SK-N-SH treated with all-trans-retinoic acid at 6 μM for 48 hours (cell line): ENCODE measurements at regions not wholly inside any gene's neighbourhood (a gene's known extent, or its start where the extent isn't known, plus 50 kb on each side); places are given as distances from the start of the nearest gene placed in this dataset.

Source experiments
- ATAC-seq: fragments of 200-7000 bp; cut with Tn5 transposase; 3 replicates; pipeline ENCODE4 v1.9.1; 2020; ENCODE audit warnings: mild to moderate bottlenecking, moderate library complexity
- BACH2 ChIP-seq: fragments of 250-450 bp; sonication (Bioruptor Pico); IDR thresholded peaks from 2 replicates; pipeline ENCODE4 v1.9.0; 2021; ENCODE audit warnings: mild to moderate bottlenecking, borderline replicate concordance
- CSDC2 ChIP-seq: fragments of 250-450 bp; sonication (Bioruptor Pico); IDR thresholded peaks from 2 replicates; pipeline ENCODE4 v1.5.0; 2020; ENCODE audit warnings: mild to moderate bottlenecking, moderate library complexity
- ESRRG ChIP-seq: fragments of 250-450 bp; sonication (Bioruptor Pico); IDR thresholded peaks from 2 replicates; pipeline ENCODE4 v1.6.1; 2021; ENCODE audit warnings: mild to moderate bottlenecking
- GLIS3 ChIP-seq: fragments of 250-450 bp; sonication (Bioruptor Pico); IDR thresholded peaks from 2 replicates; pipeline ENCODE4 v1.5.0; 2020; ENCODE audit warnings: mild to moderate bottlenecking, moderate library complexity
- ISL1 ChIP-seq: fragments of 250-450 bp; sonication (Bioruptor Pico); IDR thresholded peaks from 2 replicates; pipeline ENCODE4 v2.1.2; 2022; ENCODE audit warnings: mild to moderate bottlenecking, moderate library complexity
- OSR1 ChIP-seq: fragments of 250-450 bp; sonication (Bioruptor Pico); IDR thresholded peaks from 2 replicates; pipeline ENCODE4 v1.8.0; 2022; ENCODE audit warnings: moderate library complexity, mild to moderate bottlenecking, inconsistent platforms
- PPARA ChIP-seq: fragments of 250-450 bp; sonication (Bioruptor Pico); IDR thresholded peaks from 2 replicates; pipeline ENCODE4 v1.5.0; 2020; ENCODE audit warnings: mild to moderate bottlenecking, borderline replicate concordance
- RARB ChIP-seq: fragments of 250-450 bp; sonication (Bioruptor Pico); IDR thresholded peaks from 2 replicates; pipeline ENCODE4 v1.8.0; 2021; ENCODE audit warnings: mild to moderate bottlenecking, moderate library complexity
- SNAI2 ChIP-seq: fragments of 250-450 bp; sonication (Bioruptor Pico); IDR thresholded peaks from 2 replicates; pipeline ENCODE4 v1.5.0; 2020; ENCODE audit warnings: mild to moderate bottlenecking, moderate library complexity
- TCF4 ChIP-seq: fragments of 250-450 bp; sonication (Bioruptor Pico); IDR thresholded peaks from 2 replicates; pipeline ENCODE4 v1.8.0; 2021; ENCODE audit warnings: mild to moderate bottlenecking, moderate library complexity, borderline replicate concordance
- TOX ChIP-seq: fragments of 250-450 bp; sonication (Bioruptor Pico); IDR thresholded peaks from 2 replicates; pipeline ENCODE4 v1.8.0; 2021; ENCODE audit warnings: mild to moderate bottlenecking, moderate library complexity, borderline replicate concordance
- ZC3H10 ChIP-seq: fragments of 250-450 bp; sonication (Bioruptor Pico); IDR thresholded peaks from 2 replicates; pipeline ENCODE4 v1.5.1; 2021; ENCODE audit warnings: mild to moderate bottlenecking, moderate library complexity
- ZFP3 ChIP-seq: fragments of 250-450 bp; sonication (Bioruptor Pico); IDR thresholded peaks from 2 replicates; pipeline ENCODE4 v1.5.0; 2020; ENCODE audit warnings: mild to moderate bottlenecking, moderate library complexity
- ZFP30 ChIP-seq: fragments of 450-650 bp; formaldehyde crosslinking; IDR thresholded peaks from 2 replicates; pipeline ENCODE4 v1.5.0; 2022; ENCODE audit warnings: mild to moderate bottlenecking, moderate library complexity
- ZNF565 ChIP-seq: fragments of 450-650 bp; formaldehyde crosslinking; conservative IDR thresholded peaks from 2 replicates; pipeline ENCODE4 v1.5.0; 2020; ENCODE audit warnings: low read depth, mild to moderate bottlenecking, moderate library complexity
- ZNF70 ChIP-seq: fragments of 450-650 bp; formaldehyde crosslinking; IDR thresholded peaks from 2 replicates; pipeline ENCODE4 v1.5.0; 2020; ENCODE audit warnings: mild to moderate bottlenecking, moderate library complexity
- ZNF8 ChIP-seq: fragments of 450-650 bp; formaldehyde crosslinking; IDR thresholded peaks from 2 replicates; pipeline ENCODE4 v1.5.0; 2020; ENCODE audit warnings: mild to moderate bottlenecking, moderate library complexity
- TF ChIP-seq, protein P1 (sequence below): fragments of 250-450 bp; sonication (Bioruptor Pico); IDR thresholded peaks from 2 replicates; pipeline ENCODE4 v1.5.1; 2020; ENCODE audit warnings: low read depth, mild to moderate bottlenecking, moderate library complexity
- TF ChIP-seq, protein P2 (sequence below): fragments of 250-450 bp; sonication (Bioruptor Pico); IDR thresholded peaks from 2 replicates; pipeline ENCODE4 v1.8.0; 2020; ENCODE audit warnings: mild to moderate bottlenecking, moderate library complexity, borderline replicate concordance
- TF ChIP-seq, protein P3 (sequence below): fragments of 250-450 bp; sonication (Bioruptor Pico); IDR thresholded peaks from 2 replicates; pipeline ENCODE4 v1.8.0; 2021; ENCODE audit warnings: low read depth, mild to moderate bottlenecking, moderate library complexity, borderline replicate concordance
- TF ChIP-seq, protein P4 (sequence below): fragments of 250-450 bp; sonication (Bioruptor Pico); IDR thresholded peaks from 2 replicates; pipeline ENCODE4 v1.5.0; 2020; ENCODE audit warnings: mild to moderate bottlenecking, moderate library complexity

DNA sequence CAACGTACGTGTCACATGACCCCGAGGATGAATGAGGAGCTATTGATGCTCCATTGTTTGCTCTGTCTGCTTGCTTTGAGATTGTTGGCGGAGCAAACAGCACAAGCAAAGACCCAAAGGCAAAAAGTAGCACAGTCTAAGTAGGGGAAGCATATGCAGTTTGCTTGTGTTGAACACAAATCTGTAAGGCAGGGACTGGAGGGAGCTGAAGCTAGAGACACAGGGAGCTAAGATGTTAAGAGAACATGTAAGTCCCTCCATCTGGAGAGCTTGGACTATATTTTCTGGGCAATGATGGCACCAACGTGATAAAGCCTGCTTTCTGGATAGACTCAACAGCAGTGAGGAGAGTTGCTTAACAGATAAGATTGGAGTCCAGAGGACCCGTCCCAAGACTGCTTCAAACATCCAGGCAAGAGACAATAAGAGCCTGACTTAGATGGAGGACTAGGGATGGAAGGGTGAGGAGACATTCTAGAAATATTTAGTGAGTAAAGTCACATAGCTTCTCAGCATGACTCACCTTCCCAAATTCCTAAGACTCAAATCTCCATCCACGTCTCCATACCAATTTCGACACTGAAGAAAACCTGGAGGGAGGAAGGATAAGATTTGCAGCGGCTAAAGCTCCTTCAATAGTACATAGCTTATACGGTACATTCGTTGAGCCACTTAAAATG lies 88.1 kb upstream of the KLF7 start:
- peak; percentile 46 for ATAC-seq
- TF ChIP-seq TOX (CRISPR knock-in tag) (no peak), ZNF8 (CRISPR knock-in tag) (no peak)
- TF ChIP-seq, protein P1, sequence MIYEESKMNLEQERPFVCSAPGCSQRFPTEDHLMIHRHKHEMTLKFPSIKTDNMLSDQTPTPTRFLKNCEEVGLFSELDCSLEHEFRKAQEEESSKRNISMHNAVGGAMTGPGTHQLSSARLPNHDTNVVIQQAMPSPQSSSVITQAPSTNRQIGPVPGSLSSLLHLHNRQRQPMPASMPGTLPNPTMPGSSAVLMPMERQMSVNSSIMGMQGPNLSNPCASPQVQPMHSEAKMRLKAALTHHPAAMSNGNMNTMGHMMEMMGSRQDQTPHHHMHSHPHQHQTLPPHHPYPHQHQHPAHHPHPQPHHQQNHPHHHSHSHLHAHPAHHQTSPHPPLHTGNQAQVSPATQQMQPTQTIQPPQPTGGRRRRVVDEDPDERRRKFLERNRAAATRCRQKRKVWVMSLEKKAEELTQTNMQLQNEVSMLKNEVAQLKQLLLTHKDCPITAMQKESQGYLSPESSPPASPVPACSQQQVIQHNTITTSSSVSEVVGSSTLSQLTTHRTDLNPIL (CRISPR knock-in tag): peak; percentile 12; the same call in 1 of the 2 replicates
- TF ChIP-seq, protein P2, sequence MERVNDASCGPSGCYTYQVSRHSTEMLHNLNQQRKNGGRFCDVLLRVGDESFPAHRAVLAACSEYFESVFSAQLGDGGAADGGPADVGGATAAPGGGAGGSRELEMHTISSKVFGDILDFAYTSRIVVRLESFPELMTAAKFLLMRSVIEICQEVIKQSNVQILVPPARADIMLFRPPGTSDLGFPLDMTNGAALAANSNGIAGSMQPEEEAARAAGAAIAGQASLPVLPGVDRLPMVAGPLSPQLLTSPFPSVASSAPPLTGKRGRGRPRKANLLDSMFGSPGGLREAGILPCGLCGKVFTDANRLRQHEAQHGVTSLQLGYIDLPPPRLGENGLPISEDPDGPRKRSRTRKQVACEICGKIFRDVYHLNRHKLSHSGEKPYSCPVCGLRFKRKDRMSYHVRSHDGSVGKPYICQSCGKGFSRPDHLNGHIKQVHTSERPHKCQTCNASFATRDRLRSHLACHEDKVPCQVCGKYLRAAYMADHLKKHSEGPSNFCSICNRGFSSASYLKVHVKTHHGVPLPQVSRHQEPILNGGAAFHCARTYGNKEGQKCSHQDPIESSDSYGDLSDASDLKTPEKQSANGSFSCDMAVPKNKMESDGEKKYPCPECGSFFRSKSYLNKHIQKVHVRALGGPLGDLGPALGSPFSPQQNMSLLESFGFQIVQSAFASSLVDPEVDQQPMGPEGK (CRISPR knock-in tag): no peak
- TF ChIP-seq, all 23 proteins: peak for 1

DNA sequence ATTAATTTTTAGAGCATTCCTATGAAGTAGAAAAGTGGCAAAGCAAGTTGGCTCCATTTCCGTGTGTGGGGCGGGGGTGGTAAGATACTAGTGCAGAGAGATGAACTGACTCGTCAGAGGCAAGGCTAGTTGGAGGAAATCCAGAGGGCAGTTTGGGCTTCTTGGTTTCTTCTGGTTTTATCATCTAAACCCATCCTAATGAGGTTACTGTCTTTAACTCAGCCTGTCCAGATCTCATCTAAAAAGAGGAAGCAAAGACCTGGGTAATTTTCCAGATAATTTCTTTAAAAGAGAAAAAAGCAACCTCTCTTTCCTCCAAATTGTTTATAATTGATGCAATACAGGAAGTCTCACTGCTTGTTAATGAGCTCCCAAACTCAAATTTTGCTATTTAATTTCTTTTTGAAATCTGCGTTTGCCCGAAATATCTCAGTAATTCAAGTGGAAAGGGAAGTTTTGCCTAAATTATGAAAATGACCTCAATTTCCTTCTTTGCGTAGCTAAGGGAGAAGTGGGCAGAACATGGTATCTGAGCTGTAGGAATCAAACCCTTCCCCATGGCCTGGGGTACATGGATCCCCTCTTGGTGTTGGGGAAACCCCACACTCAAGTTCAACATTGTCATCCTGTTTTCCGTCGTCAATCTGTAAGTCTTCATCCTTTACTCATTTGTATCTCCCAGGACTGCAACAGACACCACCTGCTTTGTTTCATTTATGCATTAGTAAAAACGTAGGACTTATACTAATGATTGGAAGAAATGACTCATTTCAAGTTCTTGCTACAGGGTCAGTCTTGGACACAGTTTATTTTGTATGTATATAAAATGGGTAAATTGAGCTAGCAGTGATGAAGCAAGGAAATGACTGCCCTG lies 89.1 kb upstream of the KLF7 start:
- peak; percentile 8 for ATAC-seq
- no peak for TF ChIP-seq ZNF8 (CRISPR knock-in tag)
- TF ChIP-seq GLIS3 (CRISPR knock-in tag): no peak
- TF ChIP-seq ZFP30 (CRISPR knock-in tag): no peak
- TF ChIP-seq ZC3H10 (CRISPR knock-in tag): peak; percentile 57; the same call in 1 of the 2 replicates
- TF ChIP-seq RARB (CRISPR knock-in tag): no peak
- TF ChIP-seq, all 23 proteins: peak for 1

DNA sequence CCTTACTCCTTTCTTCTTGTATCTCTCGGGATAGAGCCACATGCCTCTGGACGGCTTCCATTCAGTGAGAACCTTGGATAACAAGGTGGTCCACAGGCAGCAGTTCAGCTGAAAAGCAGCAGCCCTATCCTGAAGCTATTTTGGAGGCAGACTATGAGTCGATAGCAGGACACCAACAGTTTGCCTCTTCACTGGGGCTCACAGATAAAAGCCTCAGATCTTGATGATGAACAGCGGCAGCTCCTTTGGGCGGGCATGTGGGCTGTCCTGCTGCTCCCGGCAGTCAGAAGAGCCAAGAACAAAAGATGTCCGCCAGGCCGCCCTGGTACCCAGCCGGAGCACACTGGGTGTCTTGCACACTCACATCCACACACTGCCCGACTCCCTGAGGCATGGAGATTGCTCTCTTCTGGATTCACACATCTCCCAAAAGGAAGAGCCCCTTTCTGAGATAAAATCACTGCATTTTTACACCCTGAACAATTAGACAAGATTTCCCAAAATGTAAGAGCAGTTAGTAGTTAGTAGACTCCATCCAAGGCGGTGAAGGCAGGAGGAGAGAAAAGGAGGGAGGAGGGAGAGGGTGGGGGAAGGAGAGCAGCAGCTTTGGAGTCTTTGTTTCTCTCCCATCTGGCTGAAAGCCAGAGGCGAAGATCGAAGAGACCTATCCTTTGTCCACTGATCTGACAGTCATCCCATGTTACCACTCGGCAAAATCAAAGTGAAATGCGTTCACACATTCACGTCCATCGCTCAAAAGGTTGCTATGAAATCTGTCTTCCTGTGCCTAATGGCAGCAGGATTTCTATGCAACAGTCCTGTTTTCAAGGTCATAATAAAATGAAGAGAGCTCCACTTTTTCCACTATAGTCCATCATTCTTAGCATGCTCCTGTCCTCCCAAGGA lies 90.1 kb upstream of the KLF7 start:
- no peak for TF ChIP-seq RARB (CRISPR knock-in tag)
- no peak for TF ChIP-seq ESRRG (CRISPR knock-in tag)
- TF ChIP-seq ZFP30 (CRISPR knock-in tag): no peak
- no peak for TF ChIP-seq CSDC2 (CRISPR knock-in tag)
- no peak for TF ChIP-seq BACH2 (CRISPR knock-in tag)
- TF ChIP-seq SNAI2 (CRISPR knock-in tag): no peak
- no peak for TF ChIP-seq TCF4 (CRISPR knock-in tag)
- TF ChIP-seq, protein P2 (CRISPR knock-in tag): no peak
- TF ChIP-seq ZNF70 (CRISPR knock-in tag): no peak
- no peak for TF ChIP-seq ZNF565
- no peak for TF ChIP-seq TOX (CRISPR knock-in tag)
- TF ChIP-seq GLIS3 (CRISPR knock-in tag): no peak
- TF ChIP-seq, protein P1 (CRISPR knock-in tag): no peak
- no peak for TF ChIP-seq ZFP3 (CRISPR knock-in tag)
- TF ChIP-seq, protein P3, sequence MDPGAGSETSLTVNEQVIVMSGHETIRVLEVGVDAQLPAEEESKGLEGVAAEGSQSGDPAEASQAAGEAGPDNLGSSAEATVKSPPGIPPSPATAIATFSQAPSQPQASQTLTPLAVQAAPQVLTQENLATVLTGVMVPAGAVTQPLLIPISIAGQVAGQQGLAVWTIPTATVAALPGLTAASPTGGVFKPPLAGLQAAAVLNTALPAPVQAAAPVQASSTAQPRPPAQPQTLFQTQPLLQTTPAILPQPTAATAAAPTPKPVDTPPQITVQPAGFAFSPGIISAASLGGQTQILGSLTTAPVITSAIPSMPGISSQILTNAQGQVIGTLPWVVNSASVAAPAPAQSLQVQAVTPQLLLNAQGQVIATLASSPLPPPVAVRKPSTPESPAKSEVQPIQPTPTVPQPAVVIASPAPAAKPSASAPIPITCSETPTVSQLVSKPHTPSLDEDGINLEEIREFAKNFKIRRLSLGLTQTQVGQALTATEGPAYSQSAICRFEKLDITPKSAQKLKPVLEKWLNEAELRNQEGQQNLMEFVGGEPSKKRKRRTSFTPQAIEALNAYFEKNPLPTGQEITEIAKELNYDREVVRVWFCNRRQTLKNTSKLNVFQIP (CRISPR knock-in tag): no peak
- no peak for TF ChIP-seq ISL1 (CRISPR knock-in tag)
- no peak for TF ChIP-seq ZC3H10 (CRISPR knock-in tag)
- TF ChIP-seq OSR1: no peak
- TF ChIP-seq, protein P4, sequence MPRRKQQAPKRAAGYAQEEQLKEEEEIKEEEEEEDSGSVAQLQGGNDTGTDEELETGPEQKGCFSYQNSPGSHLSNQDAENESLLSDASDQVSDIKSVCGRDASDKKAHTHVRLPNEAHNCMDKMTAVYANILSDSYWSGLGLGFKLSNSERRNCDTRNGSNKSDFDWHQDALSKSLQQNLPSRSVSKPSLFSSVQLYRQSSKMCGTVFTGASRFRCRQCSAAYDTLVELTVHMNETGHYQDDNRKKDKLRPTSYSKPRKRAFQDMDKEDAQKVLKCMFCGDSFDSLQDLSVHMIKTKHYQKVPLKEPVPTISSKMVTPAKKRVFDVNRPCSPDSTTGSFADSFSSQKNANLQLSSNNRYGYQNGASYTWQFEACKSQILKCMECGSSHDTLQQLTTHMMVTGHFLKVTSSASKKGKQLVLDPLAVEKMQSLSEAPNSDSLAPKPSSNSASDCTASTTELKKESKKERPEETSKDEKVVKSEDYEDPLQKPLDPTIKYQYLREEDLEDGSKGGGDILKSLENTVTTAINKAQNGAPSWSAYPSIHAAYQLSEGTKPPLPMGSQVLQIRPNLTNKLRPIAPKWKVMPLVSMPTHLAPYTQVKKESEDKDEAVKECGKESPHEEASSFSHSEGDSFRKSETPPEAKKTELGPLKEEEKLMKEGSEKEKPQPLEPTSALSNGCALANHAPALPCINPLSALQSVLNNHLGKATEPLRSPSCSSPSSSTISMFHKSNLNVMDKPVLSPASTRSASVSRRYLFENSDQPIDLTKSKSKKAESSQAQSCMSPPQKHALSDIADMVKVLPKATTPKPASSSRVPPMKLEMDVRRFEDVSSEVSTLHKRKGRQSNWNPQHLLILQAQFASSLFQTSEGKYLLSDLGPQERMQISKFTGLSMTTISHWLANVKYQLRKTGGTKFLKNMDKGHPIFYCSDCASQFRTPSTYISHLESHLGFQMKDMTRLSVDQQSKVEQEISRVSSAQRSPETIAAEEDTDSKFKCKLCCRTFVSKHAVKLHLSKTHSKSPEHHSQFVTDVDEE (CRISPR knock-in tag): no peak
- TF ChIP-seq PPARA (CRISPR knock-in tag): no peak
- ATAC-seq: no peak
